HepG2 (cell line): ENCODE measurements at regions not wholly inside any gene's neighbourhood (a gene's known extent, or its start where the extent isn't known, plus 50 kb on each side); places are given as distances from the start of the nearest gene placed in this dataset.
A peak's percentile ranks its signal among the peaks of the same experiment; 100 is the strongest.

Source experiments
- ATAC-seq: fragments of 200-7000 bp; cut with Tn5 transposase; 3 replicates; pipeline ENCODE4 v1.9.1; 2020; ENCODE audit warnings: mild to moderate bottlenecking, moderate library complexity
- BruUV-seq: library from RNA; stranded (reverse); fragments of 400-500 nt; replicated peaks from 2 replicates; lab custom pipeline; 2021; lab: Mats Ljungman, UMichigan
- CTCF ChIA-PET: fragments of 300-600 bp; formaldehyde crosslinking; extraction: SDS; loops from one replicate; lab custom pipeline; 2021; ENCODE audit warnings: low total read pairs, inconsistent platforms, low intra/inter-chr PET ratio; lab: Yijun Ruan, JAX
- POLR2A ChIA-PET: fragments of 350-600 bp; sonication (Branson Sonifier 250); formaldehyde crosslinking; loops from one replicate; lab custom pipeline; 2020; ENCODE audit warnings: antibody characterized with exemption, inconsistent platforms; lab: Yijun Ruan, JAX
- DNase-seq: peaks from one replicate; pipeline ENCODE4 v3.0.0-alpha.2; 2015; ENCODE audit warnings: low spot score
- FAIRE-seq: peaks from 3 replicates; lab custom pipeline; 2011; peaks lifted over from hg19 to GRCh38; lab: Jason Lieb, UNC
- H2AFZ ChIP-seq: one replicate; pipeline ENCODE4 v1.6.1; 2011; ENCODE audit warnings: low read length, inconsistent platforms
- H3K27ac ChIP-seq: fragments of 300-600 bp; 3 replicates; pipeline ENCODE4 v1.8.0; 2011; ENCODE audit warnings: mixed run types, mild to moderate bottlenecking, mixed read lengths, low read length, inconsistent platforms; ENCODE audit not compliant: insufficient read depth; ENCODE audit errors: extremely low read length
- H3K27me3 ChIP-seq, 2 experiments: fragments of 200-600 bp in 1 of 2; 2 replicates in 1 of 2; 3 replicates in 1 of 2; pipeline versions ENCODE4 v1.6.0 to v1.8.0; 2011; ENCODE audit warnings: low read length in 2 of 2, mild to moderate bottlenecking in 2 of 2, moderate library complexity in 2 of 2, inconsistent platforms in 1 of 2; ENCODE audit not compliant: insufficient read depth in 2 of 2, control insufficient read depth in 1 of 2
- H3K36me3 ChIP-seq, 2 experiments: fragments of 200-600 bp in 1 of 2; replicated peaks in 1 of 2; 2 replicates in 1 of 2; 3 replicates in 1 of 2; pipeline versions ENCODE4 v1.5.1 to v1.8.0; 2011; ENCODE audit warnings: low read length in 2 of 2, inconsistent platforms in 1 of 2; ENCODE audit not compliant: insufficient read depth in 2 of 2, control insufficient read depth in 1 of 2
- H3K4me1 ChIP-seq: 2 replicates; pipeline ENCODE4 v1.5.1; 2012; ENCODE audit warnings: low read length, inconsistent platforms; ENCODE audit not compliant: insufficient read depth
- H3K4me2 ChIP-seq: 2 replicates; pipeline ENCODE4 v1.6.0; 2011; ENCODE audit warnings: low read depth, low read length, inconsistent platforms
- H3K4me3 ChIP-seq, 3 experiments: fragments of 200-600 bp in 1 of 3; sonication (generic), shearing (Covaris generic) in 1 of 3; replicated peaks in 1 of 3; 2 replicates each; pipeline ENCODE4 v1.5.1; 2011 to 2016; ENCODE audit warnings: low read length in 3 of 3, inconsistent platforms in 2 of 3, low read depth in 2 of 3, mild to moderate bottlenecking in 2 of 3, control low read depth in 1 of 3, mixed read lengths in 1 of 3; ENCODE audit not compliant: insufficient read depth in 1 of 3
- H3K79me2 ChIP-seq: one replicate; pipeline ENCODE4 v1.6.1; 2011; ENCODE audit warnings: low read length, inconsistent platforms; ENCODE audit not compliant: insufficient read depth
- H3K9ac ChIP-seq: 2 replicates; pipeline ENCODE4 v1.6.0; 2011; ENCODE audit warnings: mild to moderate bottlenecking, low read depth, low read length, inconsistent platforms; ENCODE audit not compliant: insufficient read depth
- H3K9me3 ChIP-seq: 2 replicates; pipeline ENCODE4 v1.5.1; 2012; ENCODE audit warnings: mild to moderate bottlenecking, low read length
- H4K20me1 ChIP-seq: 2 replicates; pipeline ENCODE4 v1.6.0; 2011; ENCODE audit warnings: inconsistent platforms, mild to moderate bottlenecking, low read length, moderate library complexity; ENCODE audit not compliant: insufficient read depth
- ATF3 ChIP-seq: sonication (generic); formaldehyde crosslinking; IDR thresholded peaks from 2 replicates; pipeline ENCODE4 v1.4.0; 2020; ENCODE audit warnings: missing genetic modification reagents
- HIC2 ChIP-seq: sonication (generic); formaldehyde crosslinking; IDR thresholded peaks from 2 replicates; pipeline ENCODE4 v1.9.0; 2022; ENCODE audit warnings: low read depth, missing genetic modification reagents
- IKZF1 ChIP-seq: fragments of 450-650 bp; IDR thresholded peaks from 2 replicates; pipeline ENCODE4 v1.7.1; 2016
- KAT7 ChIP-seq: IDR thresholded peaks from 2 replicates; pipeline ENCODE4 v1.6.1; 2018; ENCODE audit warnings: borderline replicate concordance, missing compliant biosample characterization
- RERE ChIP-seq: IDR thresholded peaks from 2 replicates; pipeline ENCODE4 v1.6.1; 2016; ENCODE audit warnings: low read depth, missing genetic modification reagents, missing compliant biosample characterization
- SMAD3 ChIP-seq: sonication (generic); formaldehyde crosslinking; IDR thresholded peaks from 2 replicates; pipeline ENCODE4 v1.4.0; 2020; ENCODE audit warnings: missing genetic modification reagents
- SRSF9 ChIP-seq: fragments of 200-400 bp; formaldehyde crosslinking; IDR thresholded peaks from 2 replicates; pipeline ENCODE4 v1.6.1; 2018; ENCODE audit warnings: borderline replicate concordance, mild to moderate bottlenecking, low read depth, low read length; ENCODE audit not compliant: insufficient read depth, poor library complexity, severe bottlenecking
- ZBTB1 ChIP-seq: sonication (generic); formaldehyde crosslinking; IDR thresholded peaks from 2 replicates; pipeline ENCODE4 v1.4.0; 2020; ENCODE audit warnings: missing genetic modification reagents, borderline replicate concordance
- ZNF33B ChIP-seq: sonication (generic); formaldehyde crosslinking; IDR thresholded peaks from 2 replicates; pipeline ENCODE4 v1.5.1; 2020; ENCODE audit warnings: mild to moderate bottlenecking, missing genetic modification reagents
- ZNF567 ChIP-seq: sonication (generic); formaldehyde crosslinking; IDR thresholded peaks from 2 replicates; pipeline ENCODE4 v1.8.1; 2023; ENCODE audit warnings: mild to moderate bottlenecking, missing genetic modification reagents, borderline replicate concordance
- ZNF770 ChIP-seq: sonication (generic); formaldehyde crosslinking; IDR thresholded peaks from 2 replicates; pipeline ENCODE4 v1.5.0; 2020; ENCODE audit warnings: mild to moderate bottlenecking, missing genetic modification reagents
- WGBS: methylation state at CpG from one replicate; pipeline ENCODE4 v1.1.6; 2017; ENCODE audit warnings: low lambda C conversion rate; 5-methylcytosine and 5-hydroxymethylcytosine counted together
- in situ Hi-C: cut with HindIII; loops from 2 replicates; pipeline ENCODE4 v1.10.0; 2017; ENCODE audit warnings: low pct_unique_long_range_greater_than_20kb; ENCODE audit not compliant: extremely low pct_ligation_motif_present
- intact Hi-C: fragments of 100-400 bp; cut with micrococcal nuclease; formaldehyde crosslinking; loops from one replicate; pipeline ENCODE4 v1.10.0; 2022; ENCODE audit not compliant: unreplicated experiment

GRCh38 chr13:33351319-33351718 lies 65.8 kb upstream of the STARD13 start (continued):
- TF ChIP-seq RERE (CRISPR knock-in tag) = no peak
- TF ChIP-seq ZNF33B (CRISPR knock-in tag) = no peak
- no peak for TF ChIP-seq ZBTB1 (CRISPR knock-in tag)
- TF ChIP-seq SRSF9 = no peak
- TF ChIP-seq, all 625 proteins: peak for 0

- in situ Hi-C loops = no loop called here
- Histone ChIP-seq H3K79me2 (no peaks in the 10 kb centered on the region), H3K27me3 (no peaks in the 10 kb centered on the region), H3K27ac (no peak overlapping the region), H3K4me1 (peaks cover 10% of the 10 kb centered on the region; the same call in 1 of the 2 replicates), H3K36me3 (no peaks in the 10 kb centered on the region), H3K9me3 (no peaks in the 10 kb centered on the region), H2AFZ (no peak overlapping the region), H3K4me2 (no peak overlapping the region), H3K9ac (no peak overlapping the region), H3K4me3 (no peak overlapping the region), H4K20me1 (no peaks in the 10 kb centered on the region)
- ATAC-seq (no peak), DNase-seq (peak; percentile 7), FAIRE-seq (no peak)
- intact Hi-C loops = no loop called here
- WGBS = 68% methylated on average over 5 of the region's 5 CpGs
- ChIA-PET CTCF (no interaction called here), POLR2A (no interaction called here)
- no TSS peak for BruUV-seq
- TF ChIP-seq ZNF770 (CRISPR knock-in tag) = no peak
- no peak for TF ChIP-seq ZNF567 (CRISPR knock-in tag)
- TF ChIP-seq KAT7 (CRISPR knock-in tag) = no peak
- no peak for TF ChIP-seq HIC2 (CRISPR knock-in tag)
- no peak for TF ChIP-seq SMAD3
- TF ChIP-seq IKZF1 = no peak
- TF ChIP-seq ATF3 (CRISPR knock-in tag) = no peak
These were observed 66.5 kb upstream of the STARD13 start for GRCh38 chr13:33352041-33352440.
